ENCODE measurements at regions not wholly inside any gene's neighbourhood (a gene's known extent, or its start where the extent isn't known, plus 50 kb on each side); places are given as distances from the start of the nearest gene placed in this dataset.

DNA sequence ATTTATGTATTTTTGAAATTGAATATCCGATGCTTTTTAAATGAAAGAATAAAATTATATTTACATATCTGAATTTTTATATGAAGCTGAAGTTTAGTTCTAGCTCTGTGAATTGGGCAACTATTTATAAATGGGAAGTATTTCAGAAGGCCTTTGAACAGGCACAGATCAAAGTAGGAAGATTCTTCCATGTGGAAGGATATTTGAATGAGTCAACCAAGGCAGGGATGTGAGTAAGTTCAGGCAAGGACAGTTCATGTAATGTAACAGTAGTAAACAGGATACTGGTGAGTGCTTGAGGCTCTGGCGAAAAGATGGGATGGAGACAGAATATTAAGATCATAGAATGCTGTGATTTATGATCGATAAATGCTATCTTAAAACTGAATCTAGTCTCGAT, 417.8 kb upstream of the CCDC179 start:
- TF ChIP-seq, protein P1, sequence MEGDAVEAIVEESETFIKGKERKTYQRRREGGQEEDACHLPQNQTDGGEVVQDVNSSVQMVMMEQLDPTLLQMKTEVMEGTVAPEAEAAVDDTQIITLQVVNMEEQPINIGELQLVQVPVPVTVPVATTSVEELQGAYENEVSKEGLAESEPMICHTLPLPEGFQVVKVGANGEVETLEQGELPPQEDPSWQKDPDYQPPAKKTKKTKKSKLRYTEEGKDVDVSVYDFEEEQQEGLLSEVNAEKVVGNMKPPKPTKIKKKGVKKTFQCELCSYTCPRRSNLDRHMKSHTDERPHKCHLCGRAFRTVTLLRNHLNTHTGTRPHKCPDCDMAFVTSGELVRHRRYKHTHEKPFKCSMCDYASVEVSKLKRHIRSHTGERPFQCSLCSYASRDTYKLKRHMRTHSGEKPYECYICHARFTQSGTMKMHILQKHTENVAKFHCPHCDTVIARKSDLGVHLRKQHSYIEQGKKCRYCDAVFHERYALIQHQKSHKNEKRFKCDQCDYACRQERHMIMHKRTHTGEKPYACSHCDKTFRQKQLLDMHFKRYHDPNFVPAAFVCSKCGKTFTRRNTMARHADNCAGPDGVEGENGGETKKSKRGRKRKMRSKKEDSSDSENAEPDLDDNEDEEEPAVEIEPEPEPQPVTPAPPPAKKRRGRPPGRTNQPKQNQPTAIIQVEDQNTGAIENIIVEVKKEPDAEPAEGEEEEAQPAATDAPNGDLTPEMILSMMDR (IDR thresholded peaks at IDR 0.05) = no peak
- no peak for TF ChIP-seq POLR2A (IDR thresholded peaks at IDR 0.05)
- no peak for TF ChIP-seq EP300 (IDR thresholded peaks at IDR 0.05)

All from suprapubic skin (tissue), 3 donors.